ENCODE measurements at regions not wholly inside any gene's neighbourhood (a gene's known extent, or its start where the extent isn't known, plus 50 kb on each side); places are given as distances from the start of the nearest gene placed in this dataset.

- intact Hi-C loops (cut with DNase I; ENCODE audit: low total_unique reads) = no loop called here
- no peak for DNase-seq
- Histone ChIP-seq H3K27ac (no peak overlapping the region), H3K36me3 (no peaks in the 10 kb centered on the region), H3K27me3 (no peaks in the 10 kb centered on the region), H3K4me3 (no peak overlapping the region), H3K9me3 (no peaks in the 10 kb centered on the region), H3K4me1 (no peaks in the 10 kb centered on the region)
- in situ Hi-C loops (cut with MboI; ENCODE audit: low pct_ligation_motif_present in 1 of 4, low pct_unique_long_range_greater_than_20kb in 1 of 4, low sequenced_read_pairs in 3 of 4) = no loop called here
- TF ChIP-seq POLR2A (IDR thresholded peaks at IDR 0.05) (no peak), EP300 (IDR thresholded peaks at IDR 0.05; ENCODE audit: low read depth) (no peak)
These were observed 148.0 kb downstream of the PDHA2 start for GRCh38 chr4:95987851-95988250.

- TF ChIP-seq POLR2AphosphoS5 (IDR thresholded peaks at IDR 0.05) (no peak), CTCF (IDR thresholded peaks at IDR 0.05) (no peak)
- in situ Hi-C loops (cut with MboI; ENCODE audit: low pct_ligation_motif_present in 1 of 4, low pct_unique_long_range_greater_than_20kb in 1 of 4, low sequenced_read_pairs in 3 of 4) = no loop called here
- Histone ChIP-seq H3K9me3 (no peaks in the 10 kb centered on the region), H3K4me1 (no peaks in the 10 kb centered on the region), H3K4me3 (no peak overlapping the region), H3K27me3 (no peaks in the 10 kb centered on the region), H3K36me3 (no peaks in the 10 kb centered on the region), H3K27ac (no peak overlapping the region)
- DNase-seq = no peak
- 79 to 93% methylated on average over 2 of the region's 2 CpGs for WGBS, 2 donors (ENCODE audit: low coverage in 1 of 2)
- intact Hi-C loops (cut with DNase I; ENCODE audit: low total_unique reads) = no loop called here
These were observed 158.4 kb downstream of the PDHA2 start for GRCh38 chr4:95998311-95998710.

GRCh38 chr4:96003951-96004740 is 164.3 kb downstream of the PDHA2 start:
- intact Hi-C loops (cut with DNase I; ENCODE audit: low total_unique reads) = no loop called here
- Histone ChIP-seq H3K4me1 (no peaks in the 10 kb centered on the region), H3K36me3 (no peaks in the 10 kb centered on the region), H3K27me3 (no peaks in the 10 kb centered on the region), H3K27ac (no peak overlapping the region), H3K4me3 (no peak overlapping the region), H3K9me3 (no peaks in the 10 kb centered on the region)
- in situ Hi-C loops (cut with MboI; ENCODE audit: low pct_ligation_motif_present in 1 of 4, low pct_unique_long_range_greater_than_20kb in 1 of 4, low sequenced_read_pairs in 3 of 4) = no loop called here
- TF ChIP-seq EP300 (IDR thresholded peaks at IDR 0.05; ENCODE audit: low read depth) = no peak
- no peak for TF ChIP-seq POLR2A (IDR thresholded peaks at IDR 0.05)
- TF ChIP-seq CTCF (IDR thresholded peaks at IDR 0.05) = no peak
- TF ChIP-seq POLR2AphosphoS5 (IDR thresholded peaks at IDR 0.05) = no peak
- no peak for DNase-seq
- 75 to 79% methylated on average over 7 to 8 of the region's 8 CpGs for WGBS, 2 donors (ENCODE audit: low coverage in 1 of 2)

- Histone ChIP-seq H3K4me1 (no peaks in the 10 kb centered on the region), H3K36me3 (no peaks in the 10 kb centered on the region), H3K4me3 (no peak overlapping the region), H3K27me3 (no peaks in the 10 kb centered on the region), H3K27ac (no peak overlapping the region), H3K9me3 (no peaks in the 10 kb centered on the region)
- in situ Hi-C loops (cut with MboI; ENCODE audit: low pct_ligation_motif_present in 1 of 4, low pct_unique_long_range_greater_than_20kb in 1 of 4, low sequenced_read_pairs in 3 of 4) = no loop called here
- intact Hi-C loops (cut with DNase I; ENCODE audit: low total_unique reads) = no loop called here
- TF ChIP-seq POLR2A (IDR thresholded peaks at IDR 0.05) (no peak), EP300 (IDR thresholded peaks at IDR 0.05; ENCODE audit: low read depth) (no peak), CTCF (IDR thresholded peaks at IDR 0.05) (no peak), POLR2AphosphoS5 (IDR thresholded peaks at IDR 0.05) (no peak)
- 41% methylated on average over 1 of the region's 1 CpG; no CpG with 5 or more reads in 1 of the 2 donors for WGBS, 2 donors (ENCODE audit: low coverage in 1 of 2)
- DNase-seq = no peak
These were observed 169.7 kb downstream of the PDHA2 start for GRCh38 chr4:96009427-96010119.

Measured in transverse colon (tissue), 4 donors.